ENCODE measurements at regions not wholly inside any gene's neighbourhood (a gene's known extent, or its start where the extent isn't known, plus 50 kb on each side); places are given as distances from the start of the nearest gene placed in this dataset.
"Not testable (repeated sequence)": the region's sequence is repeated elsewhere in the genome, so short reads cannot be mapped to it uniquely, and the experiment has no call there.

- no peak for DNase-seq (ENCODE audit: low spot score)
Measured at GRCh38 chr6:20341564-20341963, 60.1 kb upstream of the E2F3 start.

- not testable (repeated sequence) for DNase-seq (ENCODE audit: low spot score)
Measured at GRCh38 chr6:20346948-20347347, 54.7 kb upstream of the E2F3 start.

GRCh38 chr6:20348041-20348440 is 53.6 kb upstream of the E2F3 start:
- DNase-seq (ENCODE audit: low spot score): no peak

- no peak for DNase-seq (ENCODE audit: low spot score)
Measured at GRCh38 chr6:20349225-20349624, 52.5 kb upstream of the E2F3 start.

GRCh38 chr6:20350215-20350614 is 51.5 kb upstream of the E2F3 start:
- no peak for DNase-seq (ENCODE audit: low spot score)

DNA sequence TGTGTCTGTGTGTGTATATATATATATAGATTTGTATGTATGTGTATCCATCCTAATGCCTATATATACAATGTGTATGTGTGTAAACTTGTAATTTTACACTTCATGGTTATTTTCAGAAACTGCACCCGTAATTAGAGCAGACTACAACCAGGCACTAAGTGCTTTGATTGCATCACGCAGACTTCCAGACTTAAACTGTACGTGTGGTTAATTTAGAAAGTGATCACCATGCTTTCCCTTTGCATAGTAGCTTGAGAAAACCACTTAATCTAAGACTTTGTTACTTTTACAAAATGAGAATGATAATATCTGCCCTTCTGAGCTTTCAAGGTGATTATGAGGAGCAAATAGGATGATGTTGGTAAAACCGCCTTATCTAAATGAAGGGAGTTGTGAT is 50.1 kb upstream of the E2F3 start:
- no peak for DNase-seq (ENCODE audit: low spot score)

Measured in hematopoietic multipotent progenitor cell treated with erythropoietin and hydrocortisone succinate and interleukin-3 and kit ligand, for 17 days (in vitro differentiated cells).